ENCODE measurements at regions not wholly inside any gene's neighbourhood (a gene's known extent, or its start where the extent isn't known, plus 50 kb on each side); places are given as distances from the start of the nearest gene placed in this dataset.

GRCh38 chr14:34094384-34094783 is 143.5 kb upstream of the EGLN3 start:
- ChIA-PET CTCF (interaction anchor here (1.2 kb wide), 1 partner anchor 246 kb away, joined by 4 read pairs; no protein-coding TSS in a partner anchor), POLR2A (no interaction called here), RAD21 (ENCODE audit: low non-redundant PET in 1 of 2, low total read pairs in 2 of 2, uncharacterized antibody in 2 of 2, unreplicated experiment in 2 of 2) (no interaction called here)
- Histone ChIP-seq H3K9ac (ENCODE audit: low read length) (no peak overlapping the region), H3K79me2 (ENCODE audit: insufficient read depth, low read length) (no peaks in the 10 kb centered on the region), H3K36me3 (ENCODE audit: control insufficient read depth in 1 of 2, insufficient read depth in 2 of 2, low read length in 2 of 2) (no peaks in the 10 kb centered on the region), H3K27me3 (ENCODE audit: insufficient read depth, low read length) (no peaks in the 10 kb centered on the region), H3K9me3 (ENCODE audit: control insufficient read depth in 1 of 2, insufficient read depth in 1 of 2, low read depth in 1 of 2, low read length in 2 of 2) (no peaks in the 10 kb centered on the region), H4K20me1 (ENCODE audit: insufficient read depth) (no peaks in the 10 kb centered on the region), H3K4me1 (ENCODE audit: control insufficient read depth in 1 of 2, insufficient read depth in 2 of 2, low read length in 2 of 2) (no peaks in the 10 kb centered on the region), H3K9me2 (ENCODE audit: insufficient read depth) (no peaks in the 10 kb centered on the region), H3K4me3 (replicated peaks in 1 of 2; ENCODE audit: low read depth in 1 of 2, low read length in 2 of 2) (no peak overlapping the region), H2AFZ (ENCODE audit: low read depth, low read length, poor library complexity, severe bottlenecking) (no peak overlapping the region), H3K27ac (ENCODE audit: low read depth, low read length) (no peak overlapping the region), H3K4me2 (ENCODE audit: low read length) (no peak overlapping the region)
- TF ChIP-seq SP1 (IDR thresholded peaks at IDR 0.05; ENCODE audit: low read depth): no peak
- TF ChIP-seq FOSL1 (IDR thresholded peaks at IDR 0.05; ENCODE audit: low read depth): no peak
- TF ChIP-seq ATF3 (IDR thresholded peaks at IDR 0.05): no peak
- no peak for TF ChIP-seq SRF (IDR thresholded peaks at IDR 0.05; ENCODE audit: low read depth)
- intact Hi-C loops (cut with micrococcal nuclease): loop anchor here (10.0 kb wide), 1 partner anchor 420 kb away; no protein-coding TSS in a partner anchor
- DNase-seq (ENCODE audit: low read depth, low spot score): no peak
- ATAC-seq: no peak
- BruUV-seq (replicated peaks): no TSS peak

GRCh38 chr14:34093883-34094282 is 143.0 kb upstream of the EGLN3 start:
- no peaks in the 10 kb centered on the region for H4K20me1 ChIP-seq (ENCODE audit: insufficient read depth)
- CTCF ChIA-PET: no interaction called here
- H3K4me2 ChIP-seq (ENCODE audit: low read length): no peak overlapping the region
- no peaks in the 10 kb centered on the region for H3K36me3 ChIP-seq (ENCODE audit: control insufficient read depth in 1 of 2, insufficient read depth in 2 of 2, low read length in 2 of 2)
- no peak overlapping the region for H2AFZ ChIP-seq (ENCODE audit: low read depth, low read length, poor library complexity, severe bottlenecking)
- no peak overlapping the region for H3K27ac ChIP-seq (ENCODE audit: low read depth, low read length)
- intact Hi-C loops (cut with micrococcal nuclease): loop anchor here (10.0 kb wide), 1 partner anchor 419 kb away; no protein-coding TSS in a partner anchor
- no peaks in the 10 kb centered on the region for H3K9me2 ChIP-seq (ENCODE audit: insufficient read depth)
- no peak overlapping the region for H3K4me3 ChIP-seq (replicated peaks in 1 of 2; ENCODE audit: low read depth in 1 of 2, low read length in 2 of 2)
- H3K79me2 ChIP-seq (ENCODE audit: insufficient read depth, low read length): no peaks in the 10 kb centered on the region
- DNase-seq (ENCODE audit: low read depth, low spot score) (no peak), ATAC-seq (no peak)
- no peaks in the 10 kb centered on the region for H3K9me3 ChIP-seq (ENCODE audit: control insufficient read depth in 1 of 2, insufficient read depth in 1 of 2, low read depth in 1 of 2, low read length in 2 of 2)
- POLR2A ChIA-PET: no interaction called here
- RAD21 ChIA-PET (ENCODE audit: low non-redundant PET in 1 of 2, low total read pairs in 2 of 2, uncharacterized antibody in 2 of 2, unreplicated experiment in 2 of 2): no interaction called here
- no peaks in the 10 kb centered on the region for H3K4me1 ChIP-seq (ENCODE audit: control insufficient read depth in 1 of 2, insufficient read depth in 2 of 2, low read length in 2 of 2)
- BruUV-seq (replicated peaks): no TSS peak
- no peaks in the 10 kb centered on the region for H3K27me3 ChIP-seq (ENCODE audit: insufficient read depth, low read length)
- no peak overlapping the region for H3K9ac ChIP-seq (ENCODE audit: low read length)
- TF ChIP-seq CBX3 (IDR thresholded peaks at IDR 0.05; ENCODE audit: low read depth) (no peak), POLR2A (IDR thresholded peaks at IDR 0.05; ENCODE audit: borderline replicate concordance, extremely low read depth, insufficient read depth, insufficient read length) (no peak), SP1 (IDR thresholded peaks at IDR 0.05; ENCODE audit: low read depth) (no peak), REST (IDR thresholded peaks at IDR 0.05; ENCODE audit: low read depth) (no peak), RAD21 (IDR thresholded peaks at IDR 0.05; ENCODE audit: low read depth) (no peak), EZH2 (IDR thresholded peaks at IDR 0.05) (no peak), SIN3A (IDR thresholded peaks at IDR 0.05; ENCODE audit: low read depth) (no peak), CTCF (IDR thresholded peaks at IDR 0.05 in 2 of 3, conservative IDR thresholded peaks at IDR 0.05 in 1 of 3; ENCODE audit: borderline replicate concordance in 1 of 3, insufficient read depth in 1 of 3, low read depth in 2 of 3, low read length in 2 of 3) (no peak), ATF3 (IDR thresholded peaks at IDR 0.05) (no peak), EGR1 (IDR thresholded peaks at IDR 0.05; ENCODE audit: low read depth) (no peak), YY1 (IDR thresholded peaks at IDR 0.05; ENCODE audit: extremely low read depth, insufficient replicate concordance, low read depth, low read length) (no peak), ZFX (IDR thresholded peaks at IDR 0.05) (no peak), JUND (IDR thresholded peaks at IDR 0.05) (no peak), SRF (IDR thresholded peaks at IDR 0.05; ENCODE audit: low read depth) (no peak), ZNF274 (IDR thresholded peaks at IDR 0.05; ENCODE audit: low read depth, low read length) (no peak), POLR2AphosphoS5 (IDR thresholded peaks at IDR 0.05; ENCODE audit: low read depth, low read length) (no peak)

All from HCT116 (cell line).